SK-N-SH treated with all-trans-retinoic acid at 6 μM for 48 hours (cell line): ENCODE measurements at regions not wholly inside any gene's neighbourhood (a gene's known extent, or its start where the extent isn't known, plus 50 kb on each side); places are given as distances from the start of the nearest gene placed in this dataset.

ENCODE experiments used
- ATAC-seq: fragments of 200-7000 bp; cut with Tn5 transposase; 3 replicates; pipeline ENCODE4 v1.9.1; 2020; ENCODE audit warnings: mild to moderate bottlenecking, moderate library complexity
- ARNTL ChIP-seq: fragments of 450-650 bp; formaldehyde crosslinking; IDR thresholded peaks from 2 replicates; pipeline ENCODE4 v1.5.0; 2020; ENCODE audit warnings: low read depth, mild to moderate bottlenecking, moderate library complexity, borderline replicate concordance
- CSDC2 ChIP-seq: fragments of 250-450 bp; sonication (Bioruptor Pico); IDR thresholded peaks from 2 replicates; pipeline ENCODE4 v1.5.0; 2020; ENCODE audit warnings: mild to moderate bottlenecking, moderate library complexity
- CSRNP3 ChIP-seq: fragments of 250-450 bp; sonication (Bioruptor Pico); IDR thresholded peaks from 2 replicates; pipeline ENCODE4 v1.5.1; 2021; ENCODE audit warnings: mild to moderate bottlenecking, moderate library complexity
- ESRRG ChIP-seq: fragments of 250-450 bp; sonication (Bioruptor Pico); IDR thresholded peaks from 2 replicates; pipeline ENCODE4 v1.6.1; 2021; ENCODE audit warnings: mild to moderate bottlenecking
- ISL1 ChIP-seq: fragments of 250-450 bp; sonication (Bioruptor Pico); IDR thresholded peaks from 2 replicates; pipeline ENCODE4 v2.1.2; 2022; ENCODE audit warnings: mild to moderate bottlenecking, moderate library complexity
- OSR1 ChIP-seq: fragments of 250-450 bp; sonication (Bioruptor Pico); IDR thresholded peaks from 2 replicates; pipeline ENCODE4 v1.8.0; 2022; ENCODE audit warnings: moderate library complexity, mild to moderate bottlenecking, inconsistent platforms
- PATZ1 ChIP-seq: fragments of 250-450 bp; sonication (Bioruptor Pico); IDR thresholded peaks from 2 replicates; pipeline ENCODE4 v1.8.0; 2020; ENCODE audit warnings: mild to moderate bottlenecking, moderate library complexity, borderline replicate concordance
- POU6F1 ChIP-seq: fragments of 250-450 bp; sonication (Bioruptor Pico); IDR thresholded peaks from 2 replicates; pipeline ENCODE4 v1.8.0; 2021; ENCODE audit warnings: low read depth, mild to moderate bottlenecking, moderate library complexity, borderline replicate concordance
- PPARA ChIP-seq: fragments of 250-450 bp; sonication (Bioruptor Pico); IDR thresholded peaks from 2 replicates; pipeline ENCODE4 v1.5.0; 2020; ENCODE audit warnings: mild to moderate bottlenecking, borderline replicate concordance
- SNAI2 ChIP-seq: fragments of 250-450 bp; sonication (Bioruptor Pico); IDR thresholded peaks from 2 replicates; pipeline ENCODE4 v1.5.0; 2020; ENCODE audit warnings: mild to moderate bottlenecking, moderate library complexity
- TCF4 ChIP-seq: fragments of 250-450 bp; sonication (Bioruptor Pico); IDR thresholded peaks from 2 replicates; pipeline ENCODE4 v1.8.0; 2021; ENCODE audit warnings: mild to moderate bottlenecking, moderate library complexity, borderline replicate concordance
- TOX ChIP-seq: fragments of 250-450 bp; sonication (Bioruptor Pico); IDR thresholded peaks from 2 replicates; pipeline ENCODE4 v1.8.0; 2021; ENCODE audit warnings: mild to moderate bottlenecking, moderate library complexity, borderline replicate concordance
- TSHZ2 ChIP-seq: fragments of 250-450 bp; sonication (Bioruptor Pico); IDR thresholded peaks from 2 replicates; pipeline ENCODE4 v1.5.0; 2020; ENCODE audit warnings: mild to moderate bottlenecking, moderate library complexity
- ZC3H10 ChIP-seq: fragments of 250-450 bp; sonication (Bioruptor Pico); IDR thresholded peaks from 2 replicates; pipeline ENCODE4 v1.5.1; 2021; ENCODE audit warnings: mild to moderate bottlenecking, moderate library complexity
- ZFP3 ChIP-seq: fragments of 250-450 bp; sonication (Bioruptor Pico); IDR thresholded peaks from 2 replicates; pipeline ENCODE4 v1.5.0; 2020; ENCODE audit warnings: mild to moderate bottlenecking, moderate library complexity
- ZFP30 ChIP-seq: fragments of 450-650 bp; formaldehyde crosslinking; IDR thresholded peaks from 2 replicates; pipeline ENCODE4 v1.5.0; 2022; ENCODE audit warnings: mild to moderate bottlenecking, moderate library complexity
- ZNF565 ChIP-seq: fragments of 450-650 bp; formaldehyde crosslinking; conservative IDR thresholded peaks from 2 replicates; pipeline ENCODE4 v1.5.0; 2020; ENCODE audit warnings: low read depth, mild to moderate bottlenecking, moderate library complexity
- ZNF8 ChIP-seq: fragments of 450-650 bp; formaldehyde crosslinking; IDR thresholded peaks from 2 replicates; pipeline ENCODE4 v1.5.0; 2020; ENCODE audit warnings: mild to moderate bottlenecking, moderate library complexity

- TF ChIP-seq ZC3H10 (CRISPR knock-in tag) = no peak
- no peak for TF ChIP-seq CSRNP3
- no peak for TF ChIP-seq SNAI2
- no peak for TF ChIP-seq TSHZ2 (CRISPR knock-in tag)
- TF ChIP-seq OSR1 = no peak
- no peak for TF ChIP-seq PATZ1 (CRISPR knock-in tag)
- TF ChIP-seq PPARA (CRISPR knock-in tag) = no peak
- no peak for TF ChIP-seq TCF4 (CRISPR knock-in tag)
- no peak for TF ChIP-seq ZNF8 (CRISPR knock-in tag)
- TF ChIP-seq ESRRG (CRISPR knock-in tag) = no peak
- no peak for TF ChIP-seq TOX (CRISPR knock-in tag)
- TF ChIP-seq CSDC2 (CRISPR knock-in tag) = no peak
- TF ChIP-seq ARNTL (CRISPR knock-in tag) = no peak
- no peak for TF ChIP-seq ZFP3 (CRISPR knock-in tag)
- no peak for TF ChIP-seq ZNF565 (CRISPR knock-in tag)
- ATAC-seq = no peak
Observed at GRCh38 chr2:106339609-106340008, 128.6 kb downstream of the RGPD3 start.

GRCh38 chr2:106339132-106339531, 129.1 kb downstream of the RGPD3 start:
- no peak for TF ChIP-seq ZFP30
- peak; percentile 13; the same call in 1 of the 2 replicates for TF ChIP-seq TCF4 (CRISPR knock-in tag)
- no peak for TF ChIP-seq POU6F1 (CRISPR knock-in tag)
- TF ChIP-seq TSHZ2 (CRISPR knock-in tag) = no peak
- no peak for TF ChIP-seq OSR1
- TF ChIP-seq ISL1 (CRISPR knock-in tag) = no peak
- no peak for TF ChIP-seq PATZ1 (CRISPR knock-in tag)
- no peak for TF ChIP-seq PPARA (CRISPR knock-in tag)
- TF ChIP-seq, all 23 proteins: peak for 1
- ATAC-seq = no peak; the same call in 2 of the 3 replicates
